Lung (tissue), 11 donors: ENCODE measurements at regions not wholly inside any gene's neighbourhood (a gene's known extent, or its start where the extent isn't known, plus 50 kb on each side); places are given as distances from the start of the nearest gene placed in this dataset.

Experiments used
- ATAC-seq: fragments of 200-7000 bp; cut with Tn5 transposase; one replicate; pipeline ENCODE4 v1.9.1; 2020; ENCODE audit warnings: moderate number of reproducible peaks; ENCODE audit not compliant: insufficient read depth, low FRiP score
- DNase-seq, 3 donors: peaks; one replicate each; pipeline ENCODE4 v3.0.0-alpha.2; 2013 to 2017
- H3K27ac ChIP-seq, 2 donors: one replicate each; pipeline ENCODE4 v1.5.1; 2013; ENCODE audit warnings: mild to moderate bottlenecking in 2 of 2, moderate library complexity in 2 of 2, control low read depth in 1 of 2, inconsistent platforms in 1 of 2, low read depth in 1 of 2, low read length in 1 of 2
- H3K27me3 ChIP-seq, 3 donors: one replicate each; pipeline ENCODE4 v1.5.1; 2013; ENCODE audit warnings: low read length in 2 of 3; ENCODE audit not compliant: control insufficient read depth in 3 of 3, insufficient read depth in 3 of 3
- H3K36me3 ChIP-seq, 4 donors: one replicate each; pipeline ENCODE4 v1.5.1; 2013; ENCODE audit warnings: low read length in 4 of 4, mild to moderate bottlenecking in 1 of 4, moderate library complexity in 1 of 4; ENCODE audit not compliant: control insufficient read depth in 4 of 4, insufficient read depth in 4 of 4
- H3K4me1 ChIP-seq, 5 donors: one replicate each; pipeline ENCODE4 v1.5.1; 2013; ENCODE audit warnings: low read length in 5 of 5, mild to moderate bottlenecking in 2 of 5, moderate library complexity in 1 of 5; ENCODE audit not compliant: control insufficient read depth in 5 of 5, insufficient read depth in 5 of 5
- H3K4me3 ChIP-seq: one replicate; pipeline ENCODE4 v1.5.1; 2013; ENCODE audit warnings: mild to moderate bottlenecking, control low read depth, moderate library complexity
- H3K9ac ChIP-seq, 2 donors: one replicate each; pipeline ENCODE4 v1.5.1; 2013; ENCODE audit warnings: low read length in 2 of 2, control low read depth in 1 of 2; ENCODE audit not compliant: insufficient read depth in 1 of 2
- H3K9me3 ChIP-seq, 4 donors: one replicate each; pipeline ENCODE4 v1.5.1; 2013; ENCODE audit warnings: low read length in 3 of 4, mild to moderate bottlenecking in 1 of 4, moderate library complexity in 1 of 4; ENCODE audit not compliant: control insufficient read depth in 4 of 4, insufficient read depth in 3 of 4
- CTCF ChIP-seq: IDR thresholded peaks from 2 replicates; pipeline ENCODE4 v1.5.1; 2012; ENCODE audit warnings: mild to moderate bottlenecking; ENCODE audit errors: control extremely low read depth, extremely low read depth
- WGBS, 2 donors: extraction: QIAGEN DNeasy Blood & Tissue Kit; methylation state at CpG; one replicate each; pipeline ENCODE4 v1.1.7; 2013; 5-methylcytosine and 5-hydroxymethylcytosine counted together
- donor health status: control.
- donor health status: control.
- donor health status: Bipolar disorder and iron deficiency.
- donor health status: healthy.
- donor health status: DM: yes; HTN: yes; CAD: no.

GRCh38 chr5:27832886-27833285 is 794.5 kb upstream of the CDH9 start:
- DNase-seq = no peak
- Histone ChIP-seq H3K27me3 (no peaks in the 10 kb centered on the region), H3K27ac (no peak overlapping the region), H3K9ac (no peak overlapping the region), H3K4me3 (no peak overlapping the region), H3K36me3 (no peaks in the 10 kb centered on the region), H3K4me1 (no peaks in the 10 kb centered on the region), H3K9me3 (no peaks in the 10 kb centered on the region)
- ATAC-seq = no peak
- no peak for TF ChIP-seq CTCF
- WGBS, 2 donors = 91 to 97% methylated on average over 1 of the region's 1 CpG

- H3K36me3 ChIP-seq = no peaks in the 10 kb centered on the region
- no peaks in the 10 kb centered on the region for H3K9me3 ChIP-seq
- WGBS, 2 donors = 92 to 99% methylated on average over 2 of the region's 2 CpGs
- H3K9ac ChIP-seq = no peak overlapping the region
- H3K27me3 ChIP-seq = no peaks in the 10 kb centered on the region
- H3K4me3 ChIP-seq = no peak overlapping the region
- no peaks in the 10 kb centered on the region for H3K4me1 ChIP-seq
- no peak for DNase-seq
- ATAC-seq = no peak
- TF ChIP-seq CTCF = no peak
- H3K27ac ChIP-seq = no peak overlapping the region
Observed at GRCh38 chr5:27830546-27830945, 792.2 kb upstream of the CDH9 start.

- H3K9ac ChIP-seq = no peak overlapping the region
- H3K36me3 ChIP-seq = no peaks in the 10 kb centered on the region
- 39 to 60% methylated on average over 2 of the region's 2 CpGs for WGBS, 2 donors
- DNase-seq (no peak), ATAC-seq (no peak)
- TF ChIP-seq CTCF = no peak
- H3K27ac ChIP-seq = no peak overlapping the region
- no peaks in the 10 kb centered on the region for H3K9me3 ChIP-seq
- no peaks in the 10 kb centered on the region for H3K27me3 ChIP-seq
- H3K4me1 ChIP-seq = no peaks in the 10 kb centered on the region
- no peak overlapping the region for H3K4me3 ChIP-seq
Observed at GRCh38 chr5:27821681-27822080, 783.3 kb upstream of the CDH9 start.

GRCh38 chr5:27818888-27819287 is 780.5 kb upstream of the CDH9 start:
- Histone ChIP-seq H3K4me3 (no peak overlapping the region), H3K9ac (no peak overlapping the region), H3K27me3 (no peaks in the 10 kb centered on the region), H3K4me1 (no peaks in the 10 kb centered on the region), H3K9me3 (no peaks in the 10 kb centered on the region), H3K27ac (no peak overlapping the region), H3K36me3 (no peaks in the 10 kb centered on the region)
- peak in 2 of 3 donors; percentile 20 to 28 for DNase-seq
- WGBS, 2 donors = 51 to 57% methylated on average over 1 of the region's 1 CpG
- no peak for TF ChIP-seq CTCF
- ATAC-seq = no peak
